GM23338 (cell line): ENCODE measurements at regions not wholly inside any gene's neighbourhood (a gene's known extent, or its start where the extent isn't known, plus 50 kb on each side); places are given as distances from the start of the nearest gene placed in this dataset.

Source experiments
- ATAC-seq: fragments of 200-7000 bp; cut with Tn5 transposase; 3 replicates; pipeline ENCODE4 v1.9.1; 2020
- DNase-seq: peaks from one replicate; pipeline ENCODE4 v3.0.0-alpha.2; 2015; ENCODE audit warnings: low spot score
- H2AFZ ChIP-seq: fragments of 200-600 bp; sonication (generic); 2 replicates; pipeline ENCODE4 v1.8.0; 2016; ENCODE audit warnings: antibody characterized with exemption, mild to moderate bottlenecking, moderate library complexity
- H3F3A ChIP-seq: fragments of 200-600 bp; sonication (generic); replicated peaks from 2 replicates; pipeline ENCODE4 v1.8.0; 2017; ENCODE audit warnings: antibody characterized with exemption, mixed run types, low read depth
- H3K27ac ChIP-seq: fragments of 200-600 bp; sonication (generic); 2 replicates; pipeline ENCODE4 v1.6.1; 2016; ENCODE audit warnings: low read depth
- H3K27me3 ChIP-seq: fragments of 200-600 bp; sonication (generic); 2 replicates; pipeline ENCODE4 v1.8.0; 2016; ENCODE audit warnings: mild to moderate bottlenecking, mixed run types, moderate library complexity; ENCODE audit not compliant: insufficient read depth
- H3K36me3 ChIP-seq: fragments of 200-600 bp; sonication (generic); 2 replicates; pipeline ENCODE4 v1.8.0; 2016; ENCODE audit warnings: mild to moderate bottlenecking; ENCODE audit not compliant: insufficient read depth
- H3K4me1 ChIP-seq: fragments of 200-600 bp; sonication (generic); 2 replicates; pipeline ENCODE4 v1.8.0; 2016; ENCODE audit warnings: mild to moderate bottlenecking, moderate library complexity; ENCODE audit not compliant: insufficient read depth
- H3K4me2 ChIP-seq: fragments of 200-600 bp; sonication (generic); 2 replicates; pipeline ENCODE4 v1.7.1; 2017; ENCODE audit warnings: mixed run types
- H3K4me3 ChIP-seq: fragments of 200-600 bp; sonication (generic); 2 replicates; pipeline ENCODE4 v1.6.1; 2016; ENCODE audit warnings: mixed run types
- H3K79me2 ChIP-seq: fragments of 200-600 bp; sonication (generic); replicated peaks from 2 replicates; pipeline ENCODE4 v1.8.0; 2017; ENCODE audit warnings: mild to moderate bottlenecking; ENCODE audit not compliant: insufficient read depth
- H3K9me2 ChIP-seq: fragments of 200-600 bp; sonication (generic); 2 replicates; pipeline ENCODE4 v1.8.0; 2017; ENCODE audit not compliant: insufficient read depth
- H4K20me1 ChIP-seq: fragments of 200-600 bp; sonication (generic); replicated peaks from 2 replicates; pipeline ENCODE4 v1.8.0; 2017; ENCODE audit warnings: mild to moderate bottlenecking; ENCODE audit not compliant: insufficient read depth
- H3K27ac Mint-ChIP-seq: 2 replicates; pipeline ENCODE4 v1.8.0; 2020; ENCODE audit warnings: inconsistent platforms, mild to moderate bottlenecking, moderate library complexity, mixed read lengths
- H3K27me3 Mint-ChIP-seq: 3 replicates; pipeline ENCODE4 v1.8.0; 2022; ENCODE audit warnings: low read depth, mild to moderate bottlenecking, moderate library complexity, mixed read lengths, inconsistent platforms; ENCODE audit not compliant: insufficient read depth, poor library complexity
- H3K36me3 Mint-ChIP-seq: 3 replicates; pipeline ENCODE4 v1.8.0; 2021; ENCODE audit warnings: low read depth, mild to moderate bottlenecking, inconsistent platforms, moderate library complexity, mixed read lengths
- H3K4me1 Mint-ChIP-seq: 3 replicates; pipeline ENCODE4 v1.8.0; 2020; ENCODE audit warnings: mild to moderate bottlenecking, inconsistent platforms, mixed read lengths
- H3K4me3 Mint-ChIP-seq: 3 replicates; pipeline ENCODE4 v1.8.0; 2021; ENCODE audit warnings: moderate library complexity, mild to moderate bottlenecking, inconsistent platforms, mixed read lengths
- H3K9me3 Mint-ChIP-seq: 3 replicates; pipeline ENCODE4 v1.8.0; 2020; ENCODE audit warnings: moderate library complexity, mild to moderate bottlenecking, inconsistent platforms, mixed read lengths
- CREB1 ChIP-seq: fragments of 250-450 bp; sonication (Bioruptor Pico); IDR thresholded peaks from 2 replicates; pipeline ENCODE4 v1.5.0; 2020; ENCODE audit warnings: low read depth, mild to moderate bottlenecking, moderate library complexity
- CTCF ChIP-seq, 2 experiments: fragments of 200-600 bp in 1 of 2; sonication (generic) in 1 of 2; conservative IDR thresholded peaks; 2 replicates each; pipeline versions ENCODE4 v1.5.1 to v1.6.1; 2016 to 2017; ENCODE audit warnings: antibody characterized with exemption in 2 of 2, low read depth in 2 of 2, mild to moderate bottlenecking in 2 of 2, moderate library complexity in 1 of 2
- ETS1 ChIP-seq: IDR thresholded peaks from 2 replicates; pipeline ENCODE4 v1.6.1; 2016; ENCODE audit warnings: antibody characterized with exemption
- EZH2phosphoT487 ChIP-seq: fragments of 200-600 bp; sonication (generic); IDR thresholded peaks from one replicate; pipeline ENCODE4 v1.8.1; 2018; ENCODE audit warnings: antibody characterized with exemption; ENCODE audit not compliant: unreplicated experiment
- JUNB ChIP-seq: IDR thresholded peaks from one replicate; pipeline ENCODE4 v1.6.1; 2016; ENCODE audit warnings: antibody characterized with exemption; ENCODE audit not compliant: unreplicated experiment
- POLR2AphosphoS5 ChIP-seq: IDR thresholded peaks from 2 replicates; pipeline ENCODE4 v1.6.1; 2016; ENCODE audit warnings: antibody characterized with exemption, low read depth
- REST ChIP-seq: IDR thresholded peaks from one replicate; pipeline ENCODE4 v1.6.1; 2018; ENCODE audit warnings: antibody characterized with exemption; ENCODE audit not compliant: unreplicated experiment
- STAT1 ChIP-seq: IDR thresholded peaks from one replicate; pipeline ENCODE4 v1.6.1; 2016; ENCODE audit warnings: antibody characterized with exemption; ENCODE audit not compliant: unreplicated experiment
- ZNF114 ChIP-seq: fragments of 250-450 bp; sonication (Bioruptor Pico); IDR thresholded peaks from 2 replicates; pipeline ENCODE4 v1.5.0; 2020; ENCODE audit warnings: mild to moderate bottlenecking, moderate library complexity
- ZNF331 ChIP-seq: fragments of 250-450 bp; sonication (Bioruptor Pico); IDR thresholded peaks from 2 replicates; pipeline ENCODE4 v1.5.0; 2020; ENCODE audit warnings: low read depth, mild to moderate bottlenecking, moderate library complexity
- ZNF462 ChIP-seq: fragments of 250-450 bp; sonication (Bioruptor Pico); IDR thresholded peaks from 2 replicates; pipeline ENCODE4 v1.5.0; 2020; ENCODE audit warnings: mild to moderate bottlenecking, moderate library complexity

GRCh38 chr1:78834201-78834741 lies 172.3 kb downstream of the ADGRL4 start (continued):
- TF ChIP-seq ZNF462 (CRISPR knock-in tag): no peak

GRCh38 chr1:78836726-78837125 lies 169.8 kb downstream of the ADGRL4 start:
- no peaks in the 10 kb centered on the region for H3K27me3 Mint-ChIP-seq
- no peak overlapping the region for H3K4me3 Mint-ChIP-seq
- Histone ChIP-seq H4K20me1 (no peaks in the 10 kb centered on the region), H3K9me2 (peaks cover 6% of the 10 kb centered on the region; the same call in 1 of the 2 replicates), H3K4me3 (no peak overlapping the region), H3K79me2 (no peaks in the 10 kb centered on the region), H3F3A (no peaks in the 10 kb centered on the region), H3K36me3 (no peaks in the 10 kb centered on the region), H3K4me2 (no peak overlapping the region), H3K27ac (no peak overlapping the region), H2AFZ (no peak overlapping the region), H3K4me1 (0 out of 2 replicates have a peak, but pooled peaks cover 4% of the 10 kb centered on the region), H3K27me3 (no peaks in the 10 kb centered on the region)
- no peaks in the 10 kb centered on the region for H3K36me3 Mint-ChIP-seq
- peaks cover 8% of the 10 kb centered on the region for H3K4me1 Mint-ChIP-seq
- no peak overlapping the region for H3K27ac Mint-ChIP-seq
- no peak for ATAC-seq
- no peak for DNase-seq
- no peaks in the 10 kb centered on the region for H3K9me3 Mint-ChIP-seq
- TF ChIP-seq EZH2phosphoT487 (no peak), ZNF114 (CRISPR knock-in tag) (no peak), REST (no peak), ZNF331 (CRISPR knock-in tag) (no peak), CREB1 (CRISPR knock-in tag) (no peak), CTCF (conservative IDR thresholded peaks at IDR 0.05; ENCODE audit: low read depth in 2 of 2) (no peak), STAT1 (no peak), POLR2AphosphoS5 (no peak), JUNB (no peak), ETS1 (no peak)
